ENCODE measurements at regions not wholly inside any gene's neighbourhood (a gene's known extent, or its start where the extent isn't known, plus 50 kb on each side); places are given as distances from the start of the nearest gene placed in this dataset.
A peak's percentile ranks its signal among the peaks of the same experiment; 100 is the strongest.

DNA sequence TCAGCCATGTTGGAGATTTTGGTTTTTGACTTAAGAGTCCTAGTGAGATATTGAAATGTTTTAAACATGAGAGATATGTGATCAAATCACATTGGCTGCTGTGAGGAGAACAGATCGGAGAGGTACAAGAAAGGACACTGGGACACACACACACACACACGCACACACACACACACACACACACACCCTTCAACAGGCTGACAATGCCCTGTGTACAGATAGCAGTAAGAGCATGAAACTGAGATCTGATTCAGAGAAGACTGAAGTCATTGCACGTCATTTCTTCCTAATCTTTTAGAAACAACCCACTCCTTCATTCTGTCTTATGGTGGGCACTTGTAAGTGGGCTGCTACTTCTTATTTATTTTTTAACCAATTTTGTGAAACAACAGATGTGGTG, 200.5 kb upstream of the E2F8 start:
- peak; percentile 33 for ATAC-seq
- intact Hi-C loops (cut with micrococcal nuclease): no loop called here
- in situ Hi-C loops (cut with MboI): no loop called here
- 0 out of 2 replicates have a peak, but pooled peaks have one; percentile 29 for TF ChIP-seq ZNF584 (CRISPR knock-in tag; IDR thresholded peaks at IDR 0.05; ENCODE audit: low read depth)
- peak; percentile 74 for TF ChIP-seq SMARCA4 (IDR thresholded peaks at IDR 0.05)
- TF ChIP-seq MEIS2 (IDR thresholded peaks at IDR 0.05; ENCODE audit: partially characterized antibody): peak; percentile 31
- TF ChIP-seq TEAD4 (IDR thresholded peaks at IDR 0.05; ENCODE audit: low read length): peak; percentile 63
- TF ChIP-seq TEAD4 (CRISPR knock-in tag; IDR thresholded peaks at IDR 0.05; ENCODE audit: borderline replicate concordance): no peak
- TF ChIP-seq, protein P1, sequence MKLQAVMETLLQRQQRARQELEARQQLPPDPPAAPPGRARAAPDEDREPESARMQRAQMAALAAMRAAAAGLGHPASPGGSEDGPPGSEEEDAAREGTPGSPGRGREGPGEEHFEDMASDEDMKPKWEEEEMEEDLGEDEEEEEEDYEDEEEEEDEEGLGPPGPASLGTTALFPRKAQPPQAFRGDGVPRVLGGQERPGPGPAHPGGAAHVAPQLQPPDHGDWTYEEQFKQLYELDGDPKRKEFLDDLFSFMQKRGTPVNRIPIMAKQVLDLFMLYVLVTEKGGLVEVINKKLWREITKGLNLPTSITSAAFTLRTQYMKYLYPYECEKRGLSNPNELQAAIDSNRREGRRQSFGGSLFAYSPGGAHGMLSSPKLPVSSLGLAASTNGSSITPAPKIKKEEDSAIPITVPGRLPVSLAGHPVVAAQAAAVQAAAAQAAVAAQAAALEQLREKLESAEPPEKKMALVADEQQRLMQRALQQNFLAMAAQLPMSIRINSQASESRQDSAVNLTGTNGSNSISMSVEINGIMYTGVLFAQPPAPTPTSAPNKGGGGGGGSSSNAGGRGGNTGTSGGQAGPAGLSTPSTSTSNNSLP (IDR thresholded peaks at IDR 0.05; ENCODE audit: borderline replicate concordance, low read depth, low read length): no peak
- TF ChIP-seq, protein P2, sequence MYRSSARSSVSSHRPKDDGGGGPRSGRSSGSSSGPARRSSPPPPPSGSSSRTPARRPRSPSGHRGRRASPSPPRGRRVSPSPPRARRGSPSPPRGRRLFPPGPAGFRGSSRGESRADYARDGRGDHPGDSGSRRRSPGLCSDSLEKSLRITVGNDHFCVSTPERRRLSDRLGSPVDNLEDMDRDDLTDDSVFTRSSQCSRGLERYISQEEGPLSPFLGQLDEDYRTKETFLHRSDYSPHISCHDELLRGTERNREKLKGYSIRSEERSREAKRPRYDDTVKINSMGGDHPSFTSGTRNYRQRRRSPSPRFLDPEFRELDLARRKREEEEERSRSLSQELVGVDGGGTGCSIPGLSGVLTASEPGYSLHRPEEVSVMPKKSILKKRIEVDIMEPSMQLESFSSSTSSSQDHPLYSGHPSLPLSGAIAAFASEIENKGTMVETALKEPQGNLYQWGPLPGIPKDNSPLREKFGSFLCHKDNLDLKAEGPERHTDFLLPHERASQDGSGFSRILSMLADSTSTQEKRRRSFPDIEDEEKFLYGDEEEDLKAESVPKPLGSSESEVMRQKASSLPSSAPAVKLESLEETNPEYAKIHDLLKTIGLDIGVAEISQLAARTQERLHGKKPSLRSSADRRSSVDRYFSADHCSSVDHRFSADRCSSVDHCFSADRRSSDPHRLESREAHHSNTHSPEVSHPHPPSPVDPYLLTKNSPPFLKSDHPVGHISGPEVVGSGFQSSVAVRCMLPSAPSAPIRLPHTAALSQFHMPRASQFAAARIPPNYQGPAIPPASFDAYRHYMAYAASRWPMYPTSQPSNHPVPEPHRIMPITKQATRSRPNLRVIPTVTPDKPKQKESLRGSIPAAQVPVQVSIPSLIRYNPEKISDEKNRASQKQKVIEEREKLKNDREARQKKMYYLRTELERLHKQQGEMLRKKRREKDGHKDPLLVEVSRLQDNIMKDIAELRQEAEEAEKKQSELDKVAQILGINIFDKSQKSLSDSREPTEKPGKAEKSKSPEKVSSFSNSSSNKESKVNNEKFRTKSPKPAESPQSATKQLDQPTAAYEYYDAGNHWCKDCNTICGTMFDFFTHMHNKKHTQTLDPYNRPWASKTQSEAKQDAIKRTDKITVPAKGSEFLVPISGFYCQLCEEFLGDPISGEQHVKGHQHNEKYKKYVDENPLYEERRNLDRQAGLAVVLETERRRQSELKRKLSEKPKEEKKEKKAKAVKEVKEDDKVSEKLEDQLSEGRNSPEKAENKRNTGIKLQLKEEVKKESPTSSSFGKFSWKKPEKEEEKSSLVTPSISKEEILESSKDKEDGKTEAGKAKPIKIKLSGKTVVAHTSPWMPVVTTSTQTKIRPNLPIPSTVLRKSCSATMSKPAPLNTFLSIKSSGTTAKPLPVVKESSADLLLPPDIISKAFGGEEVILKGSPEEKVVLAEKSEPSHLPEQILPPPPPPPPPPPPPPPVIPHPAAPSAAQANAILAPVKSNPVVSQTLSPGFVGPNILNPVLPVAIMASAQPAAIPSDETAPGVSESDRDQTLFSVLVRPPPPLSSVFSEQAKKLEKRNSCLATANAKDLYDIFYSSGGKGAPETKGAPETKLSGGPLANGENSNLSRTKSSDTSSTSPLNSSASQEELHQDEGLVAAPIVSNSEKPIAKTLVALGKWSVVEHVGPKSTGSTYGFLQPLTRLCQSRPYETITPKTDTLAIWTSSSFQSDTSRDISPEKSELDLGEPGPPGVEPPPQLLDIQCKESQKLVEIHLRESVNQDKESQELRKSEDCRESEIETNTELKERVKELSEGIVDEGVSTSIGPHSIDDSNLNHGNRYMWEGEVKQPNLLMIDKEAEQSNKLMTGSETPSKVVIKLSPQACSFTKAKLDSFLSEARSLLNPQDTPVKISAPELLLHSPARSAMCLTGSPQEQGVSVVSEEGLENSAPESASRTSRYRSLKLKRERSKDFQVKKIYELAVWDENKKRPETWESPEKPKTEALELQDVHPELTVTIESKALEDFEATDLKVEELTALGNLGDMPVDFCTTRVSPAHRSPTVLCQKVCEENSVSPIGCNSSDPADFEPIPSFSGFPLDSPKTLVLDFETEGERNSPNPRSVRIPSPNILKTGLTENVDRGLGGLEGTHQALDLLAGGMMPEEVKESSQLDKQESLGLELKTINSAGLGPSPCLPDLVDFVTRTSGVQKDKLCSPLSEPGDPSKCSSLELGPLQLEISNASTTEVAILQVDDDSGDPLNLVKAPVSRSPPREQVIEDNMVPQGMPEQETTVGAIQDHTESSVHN (IDR thresholded peaks at IDR 0.05; ENCODE audit: borderline replicate concordance in 1 of 2, low read depth in 1 of 2): no peak
- TF ChIP-seq, protein P3, sequence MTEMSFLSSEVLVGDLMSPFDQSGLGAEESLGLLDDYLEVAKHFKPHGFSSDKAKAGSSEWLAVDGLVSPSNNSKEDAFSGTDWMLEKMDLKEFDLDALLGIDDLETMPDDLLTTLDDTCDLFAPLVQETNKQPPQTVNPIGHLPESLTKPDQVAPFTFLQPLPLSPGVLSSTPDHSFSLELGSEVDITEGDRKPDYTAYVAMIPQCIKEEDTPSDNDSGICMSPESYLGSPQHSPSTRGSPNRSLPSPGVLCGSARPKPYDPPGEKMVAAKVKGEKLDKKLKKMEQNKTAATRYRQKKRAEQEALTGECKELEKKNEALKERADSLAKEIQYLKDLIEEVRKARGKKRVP (CRISPR knock-in tag; IDR thresholded peaks at IDR 0.05): no peak
- TF ChIP-seq ZFP30 (CRISPR knock-in tag; IDR thresholded peaks at IDR 0.05; ENCODE audit: borderline replicate concordance): no peak
- no peak for TF ChIP-seq ZBTB7A (IDR thresholded peaks at IDR 0.05; ENCODE audit: borderline replicate concordance, control insufficient read depth, low read depth, low read length)
- peak; percentile 64; the same call in 1 of the 2 replicates for TF ChIP-seq MTA2 (IDR thresholded peaks at IDR 0.05; ENCODE audit: low read depth)
- TF ChIP-seq KHSRP (IDR thresholded peaks at IDR 0.05): peak; percentile 32; the same call in 1 of the 2 replicates

More for the DNA sequence above, 200.5 kb upstream of the E2F8 start:
- FAIRE-seq: peak; percentile 23
- Histone ChIP-seq H3K27ac (ENCODE audit: extremely low read depth, low read depth, low read length) (peak overlapping the region; percentile 94; the same call in 2 of the 3 replicates), H3K79me2 (ENCODE audit: control insufficient read depth, insufficient read depth, low read length) (no peaks in the 10 kb centered on the region), H3K9me1 (ENCODE audit: control insufficient read depth, insufficient read depth, low read length) (peaks cover 6% of the 10 kb centered on the region), H3K27me3 (ENCODE audit: control insufficient read depth in 2 of 2, insufficient read depth in 2 of 2, low read length in 2 of 2) (no peaks in the 10 kb centered on the region), H3K9me3 (replicated peaks; ENCODE audit: control insufficient read depth, insufficient read depth, low read depth, low read length) (no peaks in the 10 kb centered on the region), H2AFZ (ENCODE audit: low read depth, low read length) (peak overlapping the region; percentile 82), H3K4me1 (replicated peaks in 1 of 2; ENCODE audit: control insufficient read depth in 2 of 2, insufficient read depth in 2 of 2, low read length in 2 of 2) (peaks cover 18 to 30% of the 10 kb centered on the region in 2 experiments), H3K36me3 (ENCODE audit: control insufficient read depth, insufficient read depth, low read length) (no peaks in the 10 kb centered on the region), H3K4me3 (no peak overlapping the region), H3K9ac (ENCODE audit: insufficient read depth in 1 of 2, low read depth in 2 of 2, low read length in 2 of 2) (peak overlapping the region in 1 of 2 experiments; percentile 63; a peak in 1 of 4 replicates), H3K4me2 (ENCODE audit: insufficient read depth, low read length) (peak overlapping the region; percentile 78), H4K20me1 (replicated peaks; ENCODE audit: control insufficient read depth, insufficient read depth, low read length) (peaks cover 4% of the 10 kb centered on the region; the same call in 1 of the 2 replicates)
- no TSS peak for BruUV-seq (replicated peaks)
- ChIA-PET POLR2A (no interaction called here), CTCF (ENCODE audit: low intra/inter-chr PET ratio) (no interaction called here)
- peak; percentile 19 to 45 (median 26) for DNase-seq (ENCODE audit: extremely low read depth in 1 of 4, low spot score in 3 of 4)
- WGBS (ENCODE audit: insufficient coverage, low coverage, missing lambda C conversion rate): 3% methylated on average over 3 of the region's 3 CpGs
